ENCODE measurements at regions not wholly inside any gene's neighbourhood (a gene's known extent, or its start where the extent isn't known, plus 50 kb on each side); places are given as distances from the start of the nearest gene placed in this dataset.

DNA sequence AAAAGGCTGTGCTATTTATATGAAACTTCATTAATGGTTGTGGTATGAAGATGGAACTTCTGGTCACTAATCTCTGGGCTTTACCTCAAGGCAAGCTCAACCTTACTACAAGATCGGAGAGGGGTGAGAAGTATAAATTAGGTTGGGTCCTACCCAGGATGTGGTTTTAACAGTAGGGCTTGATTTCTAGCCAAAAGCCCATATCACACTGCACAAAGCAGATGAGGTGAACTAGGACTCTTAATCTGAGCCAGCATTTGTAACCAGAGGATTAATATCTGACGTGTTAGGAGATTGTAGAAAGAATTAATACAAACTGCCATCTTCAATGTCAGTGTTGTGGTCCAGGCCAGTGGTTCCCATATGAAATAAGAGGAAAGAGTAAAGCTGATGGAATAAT is 86.4 kb upstream of the RGPD4 start:
- Histone ChIP-seq H3K9ac (ENCODE audit: insufficient read depth in 1 of 2, low read depth in 2 of 2, low read length in 2 of 2) (peak overlapping the region in 1 of 2 experiments; percentile 22; a peak in 1 of 4 replicates), H3K9me1 (ENCODE audit: control insufficient read depth, insufficient read depth, low read length) (no peaks in the 10 kb centered on the region), H3K4me1 (replicated peaks in 1 of 2; ENCODE audit: control insufficient read depth in 2 of 2, insufficient read depth in 2 of 2, low read length in 2 of 2) (peaks cover 0 to 26% of the 10 kb centered on the region in 2 experiments; a peak in 3 of 5 replicates), H3K79me2 (ENCODE audit: control insufficient read depth, insufficient read depth, low read length) (peaks cover 96% of the 10 kb centered on the region), H4K20me1 (replicated peaks; ENCODE audit: control insufficient read depth, insufficient read depth, low read length) (peaks cover 75% of the 10 kb centered on the region), H3K27me3 (ENCODE audit: control insufficient read depth in 2 of 2, insufficient read depth in 2 of 2, low read length in 2 of 2) (no peaks in the 10 kb centered on the region), H3K27ac (ENCODE audit: extremely low read depth, low read depth, low read length) (no peak overlapping the region), H3K4me2 (ENCODE audit: insufficient read depth, low read length) (peak overlapping the region; percentile 53), H3K36me3 (ENCODE audit: control insufficient read depth, insufficient read depth, low read length) (peaks cover 75% of the 10 kb centered on the region), H3K9me3 (replicated peaks; ENCODE audit: control insufficient read depth, insufficient read depth, low read depth, low read length) (no peaks in the 10 kb centered on the region), H2AFZ (ENCODE audit: low read depth, low read length) (no peak overlapping the region), H3K4me3 (peak overlapping the region; percentile 14; the same call in 1 of the 2 replicates)
- no TSS peak for BruUV-seq (replicated peaks)
- FAIRE-seq (no peak), ATAC-seq (peak; percentile 4; the same call in 1 of the 3 replicates), DNase-seq (ENCODE audit: extremely low read depth in 1 of 4, low spot score in 3 of 4) (no peak)
- ChIA-PET CTCF (ENCODE audit: low intra/inter-chr PET ratio) (no interaction called here), POLR2A (interaction anchor here (0.6 kb wide), 1 partner anchor 1673 kb away, joined by 3 read pairs; no protein-coding TSS in a partner anchor)
- intact Hi-C loops (cut with micrococcal nuclease): loop anchor here (10.0 kb wide), 1 partner anchor 875 kb away; no protein-coding TSS in a partner anchor
- WGBS (ENCODE audit: insufficient coverage, low coverage, missing lambda C conversion rate): 7% methylated on average over 2 of the region's 2 CpGs
- in situ Hi-C loops (cut with MboI): no loop called here
- TF ChIP-seq KLF16 (IDR thresholded peaks at IDR 0.05): peak; percentile 49; the same call in 1 of the 2 replicates
- TF ChIP-seq TAF1 (IDR thresholded peaks at IDR 0.05; ENCODE audit: control insufficient read depth, extremely low read depth, insufficient read depth, low read length, severe bottlenecking): no peak
- TF ChIP-seq CBFA2T3 (IDR thresholded peaks at IDR 0.05): peak; percentile 66
- no peak for TF ChIP-seq DDX20 (tag; IDR thresholded peaks at IDR 0.05; ENCODE audit: low read depth)
- no peak for TF ChIP-seq MAFF (IDR thresholded peaks at IDR 0.05; ENCODE audit: low read length)
- peak; percentile 36; the same call in 1 of the 2 replicates for TF ChIP-seq NCOR1 (IDR thresholded peaks at IDR 0.05)
- TF ChIP-seq CREM (IDR thresholded peaks at IDR 0.05; ENCODE audit: low read depth): 0 out of 2 replicates have a peak, but pooled peaks have one; percentile 14
- TF ChIP-seq ZNF699 (CRISPR knock-in tag; IDR thresholded peaks at IDR 0.05; ENCODE audit: insufficient replicate concordance): no peak
- no peak for TF ChIP-seq GTF2F1 (IDR thresholded peaks at IDR 0.05; ENCODE audit: low read depth, low read length)
- TF ChIP-seq MTA3 (IDR thresholded peaks at IDR 0.05; ENCODE audit: borderline replicate concordance): no peak
- peak; percentile 38; the same call in 1 of the 2 replicates for TF ChIP-seq ARID1B (IDR thresholded peaks at IDR 0.05)
- TF ChIP-seq CBFA2T2 (conservative IDR thresholded peaks at IDR 0.05): peak; percentile 28; the same call in 1 of the 2 replicates
- no peak for TF ChIP-seq JUNB (CRISPR knock-in tag; conservative IDR thresholded peaks at IDR 0.05)
- TF ChIP-seq, protein P1, sequence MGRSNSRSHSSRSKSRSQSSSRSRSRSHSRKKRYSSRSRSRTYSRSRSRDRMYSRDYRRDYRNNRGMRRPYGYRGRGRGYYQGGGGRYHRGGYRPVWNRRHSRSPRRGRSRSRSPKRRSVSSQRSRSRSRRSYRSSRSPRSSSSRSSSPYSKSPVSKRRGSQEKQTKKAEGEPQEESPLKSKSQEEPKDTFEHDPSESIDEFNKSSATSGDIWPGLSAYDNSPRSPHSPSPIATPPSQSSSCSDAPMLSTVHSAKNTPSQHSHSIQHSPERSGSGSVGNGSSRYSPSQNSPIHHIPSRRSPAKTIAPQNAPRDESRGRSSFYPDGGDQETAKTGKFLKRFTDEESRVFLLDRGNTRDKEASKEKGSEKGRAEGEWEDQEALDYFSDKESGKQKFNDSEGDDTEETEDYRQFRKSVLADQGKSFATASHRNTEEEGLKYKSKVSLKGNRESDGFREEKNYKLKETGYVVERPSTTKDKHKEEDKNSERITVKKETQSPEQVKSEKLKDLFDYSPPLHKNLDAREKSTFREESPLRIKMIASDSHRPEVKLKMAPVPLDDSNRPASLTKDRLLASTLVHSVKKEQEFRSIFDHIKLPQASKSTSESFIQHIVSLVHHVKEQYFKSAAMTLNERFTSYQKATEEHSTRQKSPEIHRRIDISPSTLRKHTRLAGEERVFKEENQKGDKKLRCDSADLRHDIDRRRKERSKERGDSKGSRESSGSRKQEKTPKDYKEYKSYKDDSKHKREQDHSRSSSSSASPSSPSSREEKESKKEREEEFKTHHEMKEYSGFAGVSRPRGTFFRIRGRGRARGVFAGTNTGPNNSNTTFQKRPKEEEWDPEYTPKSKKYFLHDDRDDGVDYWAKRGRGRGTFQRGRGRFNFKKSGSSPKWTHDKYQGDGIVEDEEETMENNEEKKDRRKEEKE (IDR thresholded peaks at IDR 0.05; ENCODE audit: borderline replicate concordance in 1 of 2, control insufficient read depth in 1 of 2, low read depth in 2 of 2, low read length in 1 of 2): 0 out of 4 replicates have a peak, but pooled peaks of 1 of the 2 experiments have one; percentile 6
- TF ChIP-seq TEAD4 (IDR thresholded peaks at IDR 0.05; ENCODE audit: low read length): peak; percentile 54; the same call in 1 of the 2 replicates
- TF ChIP-seq TEAD4 (CRISPR knock-in tag; IDR thresholded peaks at IDR 0.05; ENCODE audit: borderline replicate concordance): no peak
- no peak for TF ChIP-seq PTBP1 (IDR thresholded peaks at IDR 0.05; ENCODE audit: low read depth, low read length)
- 0 out of 2 replicates have a peak, but pooled peaks have one; percentile 13 for TF ChIP-seq HMBOX1 (IDR thresholded peaks at IDR 0.05)
- TF ChIP-seq ZNF134 (CRISPR knock-in tag; conservative IDR thresholded peaks at IDR 0.05): no peak
- peak; percentile 53 for TF ChIP-seq TCF3 (CRISPR knock-in tag; IDR thresholded peaks at IDR 0.05)
- peak; percentile 29 for TF ChIP-seq DACH1 (IDR thresholded peaks at IDR 0.05; ENCODE audit: partially characterized antibody)
- peak; percentile 32; the same call in 1 of the 2 replicates for TF ChIP-seq NFIC (IDR thresholded peaks at IDR 0.05)

All from K562 (cell line).